ENCODE measurements at regions not wholly inside any gene's neighbourhood (a gene's known extent, or its start where the extent isn't known, plus 50 kb on each side); places are given as distances from the start of the nearest gene placed in this dataset.

DNA sequence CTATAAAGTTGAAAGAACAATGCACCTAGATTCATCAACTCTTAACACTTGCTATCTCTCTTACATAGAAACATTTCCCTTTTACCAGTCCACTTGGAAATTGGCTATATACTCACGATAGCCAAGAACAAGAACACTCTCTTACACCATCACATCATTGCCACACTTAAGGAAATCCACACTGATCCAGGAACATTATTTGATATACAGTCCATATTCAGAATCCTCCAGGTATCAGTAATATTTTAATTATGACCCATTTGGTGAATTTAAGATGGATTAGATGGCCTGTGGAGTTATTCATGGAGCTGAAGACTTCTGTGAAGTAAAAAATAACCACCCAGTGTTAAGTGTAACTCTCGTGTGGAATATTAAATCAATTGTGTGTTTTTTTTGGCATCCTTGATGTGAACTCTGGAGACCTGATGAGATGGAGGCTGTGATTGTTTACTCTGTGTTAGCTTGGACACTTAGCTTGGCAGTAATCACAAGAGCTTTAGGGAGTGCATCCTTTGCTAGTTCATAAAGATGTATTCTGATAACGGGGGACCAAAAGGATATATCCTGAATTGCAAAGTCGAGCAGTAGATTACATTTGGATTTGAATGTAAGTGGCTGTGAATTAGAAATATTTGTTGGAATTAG lies 52.0 kb upstream of the ABL1 start:
- no peak for DNase-seq

DNA sequence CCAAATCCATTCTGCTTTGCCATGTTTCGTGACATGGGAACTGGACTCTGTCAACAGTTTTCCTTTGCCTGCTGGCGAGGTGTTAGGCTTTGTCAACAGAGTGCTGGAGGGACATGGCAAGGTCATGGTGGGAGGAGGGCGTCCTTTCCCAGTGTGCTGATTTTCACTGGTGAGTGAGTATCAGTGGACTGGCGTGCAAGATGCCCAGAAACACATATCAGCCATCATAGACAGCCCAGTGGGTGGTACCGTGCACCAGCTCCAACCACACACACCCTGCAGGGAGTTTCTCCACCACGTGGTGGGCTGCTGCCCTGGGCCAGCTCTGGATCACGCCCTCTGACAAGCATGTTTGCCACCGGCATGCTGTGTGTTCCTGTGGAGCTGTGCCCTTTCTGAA lies 50.0 kb upstream of the ABL1 start:
- no peak for DNase-seq

Measured in activated CD4-positive, alpha-beta T cell treated with anti-CD3 and anti-CD28 coated beads, Interleukin-2, amount 50 U/mL, for 48 hours (primary cell).